Glutamatergic neuron (in vitro differentiated cells): ENCODE measurements at regions not wholly inside any gene's neighbourhood (a gene's known extent, or its start where the extent isn't known, plus 50 kb on each side); places are given as distances from the start of the nearest gene placed in this dataset.

Source experiments
- DNase-seq: peaks from one replicate; pipeline ENCODE4 v3.0.0; 2022
- H3K27ac Mint-ChIP-seq: one replicate; pipeline ENCODE4 v1.8.0; 2020; ENCODE audit warnings: mild to moderate bottlenecking, mixed read lengths, inconsistent platforms; ENCODE audit not compliant: unreplicated experiment
- H3K27me3 Mint-ChIP-seq: one replicate; pipeline ENCODE4 v1.8.0; 2020; ENCODE audit warnings: mild to moderate bottlenecking, moderate library complexity, mixed read lengths, inconsistent platforms; ENCODE audit not compliant: unreplicated experiment
- H3K36me3 Mint-ChIP-seq: one replicate; pipeline ENCODE4 v1.8.0; 2020; ENCODE audit warnings: mild to moderate bottlenecking, mixed read lengths, inconsistent platforms; ENCODE audit not compliant: unreplicated experiment
- H3K4me1 Mint-ChIP-seq: one replicate; pipeline ENCODE4 v1.8.0; 2020; ENCODE audit warnings: mild to moderate bottlenecking, low read depth, mixed read lengths, inconsistent platforms; ENCODE audit not compliant: unreplicated experiment
- H3K4me3 Mint-ChIP-seq: one replicate; pipeline ENCODE4 v1.8.0; 2020; ENCODE audit warnings: mild to moderate bottlenecking, mixed read lengths, inconsistent platforms; ENCODE audit not compliant: unreplicated experiment
- H3K9me3 Mint-ChIP-seq: one replicate; pipeline ENCODE4 v1.8.0; 2020; ENCODE audit warnings: mild to moderate bottlenecking, moderate library complexity, mixed read lengths, inconsistent platforms; ENCODE audit not compliant: unreplicated experiment
- TF ChIP-seq, protein P1 (sequence below): fragments of 200-600 bp; sonication (generic); IDR thresholded peaks from one replicate; pipeline ENCODE4 v1.5.0; 2021; ENCODE audit not compliant: partially characterized antibody, unreplicated experiment

DNA sequence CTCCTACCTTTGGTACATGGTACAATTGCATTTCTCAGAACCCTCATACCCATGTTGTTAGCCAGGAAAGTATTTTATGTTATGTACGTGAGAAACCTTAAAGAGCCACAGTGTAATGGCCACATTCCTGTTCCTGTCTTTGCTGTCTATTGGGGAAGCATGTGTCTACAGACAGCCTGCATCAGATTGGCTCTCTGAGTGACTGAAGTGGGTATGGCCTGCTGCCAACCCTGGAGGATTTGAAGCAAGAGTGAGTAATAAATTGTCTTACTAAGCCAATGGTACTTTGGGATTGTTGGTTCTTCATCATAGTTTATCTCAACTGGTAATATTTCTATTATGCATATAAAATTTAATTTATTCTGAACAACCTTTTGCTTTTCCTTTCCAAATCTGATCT is 574.1 kb downstream of the LMO7 start:
- H3K27ac Mint-ChIP-seq: no peak overlapping the region
- H3K4me1 Mint-ChIP-seq: no peaks in the 10 kb centered on the region
- H3K9me3 Mint-ChIP-seq: no peaks in the 10 kb centered on the region
- no peaks in the 10 kb centered on the region for H3K27me3 Mint-ChIP-seq
- DNase-seq: no peak
- TF ChIP-seq, protein P1, sequence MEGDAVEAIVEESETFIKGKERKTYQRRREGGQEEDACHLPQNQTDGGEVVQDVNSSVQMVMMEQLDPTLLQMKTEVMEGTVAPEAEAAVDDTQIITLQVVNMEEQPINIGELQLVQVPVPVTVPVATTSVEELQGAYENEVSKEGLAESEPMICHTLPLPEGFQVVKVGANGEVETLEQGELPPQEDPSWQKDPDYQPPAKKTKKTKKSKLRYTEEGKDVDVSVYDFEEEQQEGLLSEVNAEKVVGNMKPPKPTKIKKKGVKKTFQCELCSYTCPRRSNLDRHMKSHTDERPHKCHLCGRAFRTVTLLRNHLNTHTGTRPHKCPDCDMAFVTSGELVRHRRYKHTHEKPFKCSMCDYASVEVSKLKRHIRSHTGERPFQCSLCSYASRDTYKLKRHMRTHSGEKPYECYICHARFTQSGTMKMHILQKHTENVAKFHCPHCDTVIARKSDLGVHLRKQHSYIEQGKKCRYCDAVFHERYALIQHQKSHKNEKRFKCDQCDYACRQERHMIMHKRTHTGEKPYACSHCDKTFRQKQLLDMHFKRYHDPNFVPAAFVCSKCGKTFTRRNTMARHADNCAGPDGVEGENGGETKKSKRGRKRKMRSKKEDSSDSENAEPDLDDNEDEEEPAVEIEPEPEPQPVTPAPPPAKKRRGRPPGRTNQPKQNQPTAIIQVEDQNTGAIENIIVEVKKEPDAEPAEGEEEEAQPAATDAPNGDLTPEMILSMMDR: no peak
- H3K36me3 Mint-ChIP-seq: no peaks in the 10 kb centered on the region
- no peak overlapping the region for H3K4me3 Mint-ChIP-seq

DNA sequence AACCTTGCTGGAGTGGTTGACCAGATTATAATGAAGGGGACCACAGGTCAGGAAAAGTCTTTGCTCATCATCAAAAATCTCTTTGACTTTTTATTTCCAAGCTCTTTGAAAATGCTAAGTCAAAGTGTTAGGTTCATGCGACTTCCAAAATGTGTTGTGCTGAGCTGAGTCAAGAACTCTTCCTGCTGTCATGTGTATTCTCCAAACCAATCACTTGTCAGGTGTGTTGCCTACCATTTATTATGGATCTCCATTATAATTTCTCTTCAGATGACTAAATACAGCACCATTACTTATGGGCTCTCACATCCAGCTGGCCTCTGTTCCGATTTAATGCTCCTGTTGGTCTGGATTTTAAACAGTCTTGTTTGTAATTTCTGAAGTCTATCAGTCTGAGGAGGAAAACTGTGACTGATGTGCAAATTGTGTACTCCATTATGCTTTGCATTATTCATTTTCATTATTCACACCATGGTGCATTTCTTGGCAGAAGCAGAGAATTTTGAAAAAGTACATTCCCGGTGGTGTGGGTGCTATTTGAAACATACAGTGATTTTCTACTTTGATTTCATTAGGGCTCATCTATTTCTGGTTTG is 562.5 kb downstream of the LMO7 start:
- TF ChIP-seq, protein P1: no peak

DNA sequence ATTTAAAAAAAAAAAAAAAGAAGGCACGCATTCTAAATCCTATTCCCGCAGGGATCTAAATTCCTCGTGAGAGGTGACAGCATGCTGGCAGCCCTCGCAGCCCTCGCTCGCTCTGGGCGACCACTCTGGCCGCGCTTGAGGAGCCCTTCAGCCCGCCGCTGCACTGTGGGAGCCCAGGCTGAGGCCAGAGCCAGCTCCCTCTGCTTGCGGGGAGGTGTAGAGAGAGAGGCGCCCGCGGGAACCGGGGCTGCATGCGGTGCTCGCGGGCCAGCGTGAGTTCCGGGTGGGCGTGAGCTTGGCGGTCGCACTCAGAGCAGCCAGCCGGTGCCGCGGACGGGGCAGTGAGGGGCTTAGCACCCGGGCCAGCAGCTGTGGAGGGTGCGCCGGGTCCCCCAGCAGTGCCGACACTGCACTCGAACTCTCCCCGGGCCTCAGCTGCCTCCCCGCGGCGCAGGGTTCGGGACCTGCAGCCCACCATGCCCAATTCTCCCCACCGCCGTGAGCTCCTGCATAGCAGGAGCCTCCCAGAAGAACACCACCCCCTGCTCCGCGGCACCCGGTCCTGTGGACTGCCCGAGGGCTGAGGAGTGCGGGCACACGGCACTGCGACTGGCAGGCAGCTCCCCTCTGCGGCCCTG is 553.9 kb downstream of the LMO7 start:
- TF ChIP-seq, protein P1: no peak
- H3K27ac Mint-ChIP-seq: no peak overlapping the region
- H3K36me3 Mint-ChIP-seq: no peaks in the 10 kb centered on the region
- no peak for DNase-seq
- H3K4me1 Mint-ChIP-seq: no peaks in the 10 kb centered on the region
- H3K4me3 Mint-ChIP-seq: no peak overlapping the region
- H3K9me3 Mint-ChIP-seq: no peaks in the 10 kb centered on the region
- H3K27me3 Mint-ChIP-seq: no peaks in the 10 kb centered on the region

More for the DNA sequence above, 562.5 kb downstream of the LMO7 start:
- peaks cover 2% of the 10 kb centered on the region for H3K9me3 Mint-ChIP-seq
- H3K4me1 Mint-ChIP-seq: no peaks in the 10 kb centered on the region
- H3K4me3 Mint-ChIP-seq: no peak overlapping the region
- H3K27me3 Mint-ChIP-seq: peaks cover 1% of the 10 kb centered on the region
- DNase-seq: no peak
- no peaks in the 10 kb centered on the region for H3K36me3 Mint-ChIP-seq
- no peak overlapping the region for H3K27ac Mint-ChIP-seq

DNA sequence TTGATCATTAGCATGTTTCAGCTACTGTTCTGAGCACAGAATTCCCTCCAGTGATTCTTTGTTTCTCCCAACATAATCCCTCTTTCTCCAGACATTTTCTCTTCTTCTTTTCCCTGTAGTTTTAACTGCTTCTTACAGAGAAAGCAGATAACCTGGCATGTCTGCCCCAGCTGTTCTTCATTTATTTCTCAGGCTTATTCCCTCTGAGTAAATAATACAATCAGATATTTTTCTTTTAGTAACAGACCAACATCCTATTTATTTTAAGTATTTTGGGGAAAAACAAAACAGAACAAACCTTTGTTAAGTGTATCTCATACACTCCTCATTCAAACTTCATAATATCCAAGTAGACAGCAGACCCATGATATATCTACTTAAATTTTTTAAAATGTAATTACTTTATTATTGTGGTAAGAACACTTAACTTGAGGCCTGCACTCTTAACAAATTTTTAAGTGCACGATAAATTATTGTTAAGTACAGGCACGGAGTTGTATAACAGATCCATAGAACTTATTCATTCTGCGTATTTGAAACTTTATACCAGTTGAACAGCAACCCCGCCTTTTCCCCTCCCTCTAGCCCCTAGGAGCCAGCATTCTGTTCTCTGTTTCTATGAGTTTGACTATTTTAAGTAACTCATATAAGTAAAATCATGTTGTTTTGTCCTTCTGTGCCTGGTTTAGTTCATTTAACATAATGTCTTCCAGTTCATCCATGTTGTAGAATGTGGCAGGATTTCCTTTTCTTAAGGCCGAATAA is 540.0 kb downstream of the LMO7 start:
- DNase-seq: no peak
- Mint-ChIP-seq H3K4me3 (no peak overlapping the region), H3K36me3 (no peaks in the 10 kb centered on the region), H3K27me3 (no peaks in the 10 kb centered on the region), H3K27ac (no peak overlapping the region), H3K4me1 (no peaks in the 10 kb centered on the region), H3K9me3 (peaks cover 3% of the 10 kb centered on the region)
- TF ChIP-seq, protein P1: no peak

DNA sequence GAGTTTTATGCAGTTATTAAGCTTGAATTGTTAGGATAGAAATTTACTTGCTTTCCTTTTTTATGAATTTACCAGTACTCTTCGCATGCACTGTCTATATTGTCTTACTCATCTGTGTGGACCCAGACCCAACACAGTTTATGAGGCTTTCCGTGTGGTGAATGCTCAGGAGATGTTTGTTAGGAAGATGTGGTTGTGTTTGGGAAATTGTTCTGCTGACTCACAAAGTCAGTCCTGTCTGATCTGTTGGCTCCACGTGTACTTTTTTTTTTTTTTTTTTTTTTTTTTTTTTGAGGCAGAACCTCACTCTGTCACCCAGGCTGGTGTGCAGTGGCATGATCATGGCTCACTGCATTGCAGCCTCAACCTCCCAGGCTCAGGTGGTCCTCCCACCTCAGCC is 532.5 kb downstream of the LMO7 start:
- DNase-seq: no peak
- Mint-ChIP-seq H3K4me3 (no peak overlapping the region), H3K36me3 (no peaks in the 10 kb centered on the region), H3K27me3 (no peaks in the 10 kb centered on the region), H3K9me3 (no peaks in the 10 kb centered on the region), H3K27ac (no peak overlapping the region), H3K4me1 (no peaks in the 10 kb centered on the region)
- TF ChIP-seq, protein P1: no peak
